Muscle of leg (tissue), 3 donors: ENCODE measurements at regions not wholly inside any gene's neighbourhood (a gene's known extent, or its start where the extent isn't known, plus 50 kb on each side); places are given as distances from the start of the nearest gene placed in this dataset.
"Not testable (repeated sequence)": the region's sequence is repeated elsewhere in the genome, so short reads cannot be mapped to it uniquely, and the experiment has no call there.

Experiments used
- DNase-seq: peaks from one replicate; pipeline ENCODE4 v3.0.0; 2013
- H3K27ac ChIP-seq: one replicate; pipeline ENCODE4 v1.5.1; 2013; ENCODE audit warnings: mild to moderate bottlenecking, low read length, control low read depth
- H3K27me3 ChIP-seq: one replicate; pipeline ENCODE4 v1.6.1; 2013; ENCODE audit warnings: low read length; ENCODE audit not compliant: control insufficient read depth, insufficient read depth
- H3K36me3 ChIP-seq: one replicate; pipeline ENCODE4 v1.6.1; 2013; ENCODE audit warnings: low read length; ENCODE audit not compliant: control insufficient read depth, insufficient read depth
- H3K4me1 ChIP-seq: one replicate; pipeline ENCODE4 v1.6.1; 2013; ENCODE audit warnings: low read length; ENCODE audit not compliant: control insufficient read depth, insufficient read depth
- H3K4me3 ChIP-seq: one replicate; pipeline ENCODE4 v1.5.1; 2013; ENCODE audit warnings: low read length, control low read depth
- H3K9me3 ChIP-seq: replicated peaks from 2 replicates; pipeline ENCODE4 v1.6.1; 2013; ENCODE audit warnings: low read depth, low read length; ENCODE audit not compliant: control insufficient read depth
- WGBS: methylation state at CpG from one replicate; pipeline ENCODE4 v1.1.5; 2013; ENCODE audit warnings: missing lambda C conversion rate; ENCODE audit not compliant: insufficient coverage; 5-methylcytosine and 5-hydroxymethylcytosine counted together

DNA sequence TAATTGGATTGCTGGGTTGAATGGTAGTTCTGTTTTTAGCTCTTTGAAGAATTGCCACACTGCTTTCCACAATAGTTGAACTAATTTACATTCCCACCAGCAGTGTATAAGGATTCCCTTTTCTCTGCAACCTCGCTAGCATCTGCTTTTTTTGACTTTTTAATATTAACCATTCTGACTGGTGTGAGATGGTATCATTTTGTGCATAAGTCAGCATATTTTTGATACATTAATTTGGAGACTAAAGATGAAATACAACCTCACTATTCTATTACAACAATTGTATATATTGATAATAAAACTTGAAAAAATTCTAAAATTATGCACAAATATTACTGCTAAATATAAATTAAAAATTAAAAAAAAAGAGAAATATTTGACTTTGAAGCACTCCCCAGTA lies 350.9 kb downstream of the SPIN4 start:
- no CpG with 5 or more reads among the region's 1 CpG for WGBS
- H3K4me3 ChIP-seq: not testable (repeated sequence)

More for the DNA sequence above, 350.9 kb downstream of the SPIN4 start:
- not testable (repeated sequence) for H3K36me3 ChIP-seq, DNase-seq, H3K27ac ChIP-seq, H3K27me3 ChIP-seq, H3K4me1 ChIP-seq
- H3K9me3 ChIP-seq: peaks cover 23% of the 10 kb centered on the region
